Stimulated activated CD4-positive, alpha-beta T cell treated with anti-CD3 and anti-CD28 coated beads, Interleukin-1b, Interleukin-23, amount 100 ng/mL, for 1 hour (primary cell): ENCODE measurements at regions not wholly inside any gene's neighbourhood (a gene's known extent, or its start where the extent isn't known, plus 50 kb on each side); places are given as distances from the start of the nearest gene placed in this dataset.

Source experiments
- DNase-seq, 2 donors: peaks; one replicate each; pipeline ENCODE4 v3.0.0-alpha.2; 2020; ENCODE audit warnings: low read depth in 2 of 2

GRCh38 chr5:163622799-163623198 lies 117.4 kb downstream of the MAT2B start:
- DNase-seq, result no peak

GRCh38 chr5:163623524-163623923 lies 118.1 kb downstream of the MAT2B start:
- no peak for DNase-seq

- no peak for DNase-seq
These were observed 118.6 kb downstream of the MAT2B start for GRCh38 chr5:163623986-163624385.

- no peak for DNase-seq
These were observed 119.0 kb downstream of the MAT2B start for GRCh38 chr5:163624431-163624830.

GRCh38 chr5:163626904-163627434 lies 121.5 kb downstream of the MAT2B start:
- no peak for DNase-seq

- no peak for DNase-seq
These were observed 126.4 kb downstream of the MAT2B start for GRCh38 chr5:163631856-163632255.

GRCh38 chr5:163633926-163634460 lies 128.6 kb downstream of the MAT2B start:
- DNase-seq, result no peak

GRCh38 chr5:163635631-163636030 lies 130.2 kb downstream of the MAT2B start:
- DNase-seq, result no peak

GRCh38 chr5:163642904-163643303 lies 137.5 kb downstream of the MAT2B start:
- no peak for DNase-seq

GRCh38 chr5:163645421-163646416 lies 140.3 kb downstream of the MAT2B start:
- no peak for DNase-seq

- DNase-seq, result no peak
These were observed 144.1 kb downstream of the MAT2B start for GRCh38 chr5:163649514-163649913.

GRCh38 chr5:163653526-163653925 lies 148.1 kb downstream of the MAT2B start:
- DNase-seq, result no peak

GRCh38 chr5:163658702-163659567 lies 153.5 kb downstream of the MAT2B start:
- no peak for DNase-seq

- no peak for DNase-seq
These were observed 154.1 kb downstream of the MAT2B start for GRCh38 chr5:163659568-163659902.

GRCh38 chr5:163660486-163660885 lies 155.1 kb downstream of the MAT2B start:
- no peak for DNase-seq

- DNase-seq, result no peak
These were observed 155.9 kb downstream of the MAT2B start for GRCh38 chr5:163661360-163661759.

- no peak for DNase-seq
These were observed 164.6 kb downstream of the MAT2B start for GRCh38 chr5:163670036-163670435.

GRCh38 chr5:163677092-163677491 lies 171.7 kb downstream of the MAT2B start:
- no peak for DNase-seq

- DNase-seq, result no peak
These were observed 176.8 kb downstream of the MAT2B start for GRCh38 chr5:163682234-163682633.

- DNase-seq, result no peak
These were observed 182.0 kb downstream of the MAT2B start for GRCh38 chr5:163687414-163687813.

GRCh38 chr5:163692091-163692490 lies 186.7 kb downstream of the MAT2B start:
- no peak for DNase-seq
